Uterus (tissue), 3 donors: ENCODE measurements at regions not wholly inside any gene's neighbourhood (a gene's known extent, or its start where the extent isn't known, plus 50 kb on each side); places are given as distances from the start of the nearest gene placed in this dataset.

Experiments
- DNase-seq, 2 donors: peaks; one replicate each; pipeline ENCODE4 v3.0.0-alpha.2; 2019 to 2020
- H3K27ac ChIP-seq, 2 donors: fragments of 200-600 bp; sonication (generic); 1 replicate in 1 of 2; 2 replicates in 1 of 2; pipeline ENCODE4 v1.5.1; 2016 to 2018
- H3K27me3 ChIP-seq, 2 donors: fragments of 200-600 bp; sonication (generic); one replicate each; pipeline ENCODE4 v1.5.1; 2018 to 2019; ENCODE audit warnings: control low read depth in 1 of 2
- H3K36me3 ChIP-seq, 2 donors: fragments of 200-600 bp; sonication (generic); one replicate each; pipeline ENCODE4 v1.5.1; 2019; ENCODE audit warnings: control low read depth in 1 of 2
- H3K4me1 ChIP-seq, 2 donors: fragments of 200-600 bp; sonication (generic); one replicate each; pipeline ENCODE4 v1.5.1; 2018 to 2019; ENCODE audit warnings: control low read depth in 1 of 2
- H3K4me3 ChIP-seq, 2 donors: fragments of 200-600 bp; sonication (generic); 1 replicate in 1 of 2; 2 replicates in 1 of 2; pipeline ENCODE4 v1.5.1; 2018 to 2019; ENCODE audit warnings: mild to moderate bottlenecking in 1 of 2
- H3K9me3 ChIP-seq, 2 donors: fragments of 200-600 bp; sonication (generic); one replicate each; pipeline ENCODE4 v1.5.1; 2019; ENCODE audit warnings: control low read depth in 1 of 2
- CTCF ChIP-seq, 4 experiments: fragments of 200-600 bp in 2 of 4; fragments of 450-650 bp in 2 of 4; sonication (generic) in 2 of 4; IDR thresholded peaks; one replicate each; pipeline ENCODE4 v1.5.1; 2016 to 2019; ENCODE audit warnings: antibody characterized with exemption in 4 of 4, mild to moderate bottlenecking in 2 of 4, moderate library complexity in 1 of 4
- POLR2A ChIP-seq, 2 donors: fragments of 450-650 bp; IDR thresholded peaks; one replicate each; pipeline ENCODE4 v1.6.1; 2016; ENCODE audit warnings: antibody characterized with exemption in 2 of 2, mild to moderate bottlenecking in 1 of 2, moderate library complexity in 1 of 2
- intact Hi-C: fragments of 100-400 bp; cut with DNase I; formaldehyde crosslinking; loops from one replicate; pipeline ENCODE4 v1.15.1; 2023; ENCODE audit warnings: low total_unique reads
- donor health status: DM: yes; HTN: yes; CAD: no.

DNA sequence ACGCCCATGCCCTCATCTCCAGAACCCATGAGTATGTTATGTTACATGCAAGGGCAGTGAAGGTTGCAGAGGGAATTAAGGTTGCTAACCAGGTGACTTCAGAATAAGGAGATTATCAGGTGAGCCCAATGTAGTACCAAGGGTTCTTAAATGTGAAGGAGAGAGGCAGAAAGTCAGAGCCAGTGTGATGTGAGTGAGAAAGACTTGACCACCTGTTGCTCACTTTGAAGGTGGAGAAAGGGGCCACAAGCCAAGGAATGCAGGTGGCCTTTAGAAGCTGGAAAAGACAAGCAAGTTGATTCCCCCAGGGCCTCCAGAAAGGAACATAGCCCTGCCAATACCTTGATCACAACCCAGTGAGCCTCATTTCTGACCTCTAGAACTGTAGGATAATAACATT, 84.7 kb upstream of the CLDN14 start:
- TF ChIP-seq POLR2A (IDR thresholded peaks at IDR 0.05): no peak
- no peaks in the 10 kb centered on the region for H3K36me3 ChIP-seq
- H3K4me1 ChIP-seq: no peaks in the 10 kb centered on the region
- no peak overlapping the region for H3K27ac ChIP-seq
- H3K9me3 ChIP-seq: no peaks in the 10 kb centered on the region
- DNase-seq: no peak
- H3K4me3 ChIP-seq: no peak overlapping the region
- intact Hi-C loops: no loop called here
- no peaks in the 10 kb centered on the region for H3K27me3 ChIP-seq

- no peak for TF ChIP-seq CTCF (IDR thresholded peaks at IDR 0.05)
- TF ChIP-seq POLR2A (IDR thresholded peaks at IDR 0.05): no peak
- no peak overlapping the region for H3K4me3 ChIP-seq
- no peaks in the 10 kb centered on the region for H3K36me3 ChIP-seq
- intact Hi-C loops: no loop called here
- H3K4me1 ChIP-seq: no peaks in the 10 kb centered on the region
- DNase-seq: no peak
- no peaks in the 10 kb centered on the region for H3K9me3 ChIP-seq
- no peaks in the 10 kb centered on the region for H3K27me3 ChIP-seq
- H3K27ac ChIP-seq: no peak overlapping the region
These were observed 85.6 kb upstream of the CLDN14 start for GRCh38 chr21:36565540-36565939.

DNA sequence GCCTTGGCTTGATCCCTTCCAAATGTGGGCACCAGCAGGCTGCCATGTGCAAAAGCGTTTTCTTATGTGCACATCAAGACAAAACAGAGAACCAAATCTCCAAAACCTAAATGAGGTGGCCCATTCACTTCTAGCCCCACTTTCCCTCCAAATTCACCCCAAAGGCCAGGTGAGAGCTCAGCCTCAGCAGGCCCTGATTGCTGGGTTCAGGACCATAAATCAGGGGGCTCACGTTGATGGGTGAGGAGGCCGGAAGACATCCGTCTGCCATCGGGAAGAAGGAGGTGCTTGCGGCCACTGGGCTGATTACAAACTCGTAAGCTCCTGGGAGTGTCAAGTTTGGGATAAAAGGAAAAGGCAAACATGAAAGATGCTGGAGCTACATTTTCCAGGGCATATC, 86.7 kb upstream of the CLDN14 start:
- Histone ChIP-seq H3K4me1 (no peaks in the 10 kb centered on the region), H3K9me3 (no peaks in the 10 kb centered on the region), H3K27ac (no peak overlapping the region), H3K36me3 (no peaks in the 10 kb centered on the region), H3K27me3 (no peaks in the 10 kb centered on the region), H3K4me3 (no peak overlapping the region)
- intact Hi-C loops: no loop called here
- no peak for DNase-seq
- TF ChIP-seq POLR2A (IDR thresholded peaks at IDR 0.05) (no peak), CTCF (IDR thresholded peaks at IDR 0.05) (no peak)

DNA sequence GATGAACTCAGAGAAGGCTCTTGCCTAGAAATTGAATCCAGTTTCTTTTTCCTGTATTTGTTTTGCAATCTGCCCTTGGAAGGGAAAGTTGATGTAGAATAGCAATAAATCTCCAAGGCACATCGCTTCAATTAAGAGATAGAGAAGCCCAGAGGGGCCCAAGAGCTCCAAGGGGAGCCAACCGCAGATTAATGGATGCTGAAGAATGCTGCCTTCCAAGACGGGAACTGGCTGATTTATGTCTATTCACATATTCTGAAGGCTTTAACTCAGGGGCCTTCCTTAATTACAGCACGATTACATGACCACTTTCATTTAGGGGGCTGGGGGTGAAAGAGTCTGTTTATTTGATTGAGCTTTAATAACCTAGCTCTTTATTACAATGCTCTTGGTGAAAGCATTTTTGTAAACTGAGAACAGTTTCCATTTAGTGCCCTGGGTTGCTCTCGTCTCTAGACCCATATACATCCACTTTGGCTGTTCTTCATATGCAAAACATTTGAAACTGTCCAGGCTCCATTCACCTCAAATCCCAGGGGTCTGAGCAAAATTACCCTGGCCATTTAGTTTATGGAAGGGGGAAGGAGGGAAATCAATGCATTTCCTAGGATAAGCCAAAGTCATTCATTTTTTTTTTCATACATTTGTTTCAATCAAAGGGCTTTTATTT, 87.4 kb upstream of the CLDN14 start:
- intact Hi-C loops: no loop called here
- Histone ChIP-seq H3K9me3 (no peaks in the 10 kb centered on the region), H3K36me3 (no peaks in the 10 kb centered on the region), H3K4me1 (no peaks in the 10 kb centered on the region), H3K4me3 (no peak overlapping the region), H3K27me3 (no peaks in the 10 kb centered on the region), H3K27ac (no peak overlapping the region)
- no peak for TF ChIP-seq CTCF (IDR thresholded peaks at IDR 0.05)
- TF ChIP-seq POLR2A (IDR thresholded peaks at IDR 0.05): no peak
- DNase-seq: no peak

DNA sequence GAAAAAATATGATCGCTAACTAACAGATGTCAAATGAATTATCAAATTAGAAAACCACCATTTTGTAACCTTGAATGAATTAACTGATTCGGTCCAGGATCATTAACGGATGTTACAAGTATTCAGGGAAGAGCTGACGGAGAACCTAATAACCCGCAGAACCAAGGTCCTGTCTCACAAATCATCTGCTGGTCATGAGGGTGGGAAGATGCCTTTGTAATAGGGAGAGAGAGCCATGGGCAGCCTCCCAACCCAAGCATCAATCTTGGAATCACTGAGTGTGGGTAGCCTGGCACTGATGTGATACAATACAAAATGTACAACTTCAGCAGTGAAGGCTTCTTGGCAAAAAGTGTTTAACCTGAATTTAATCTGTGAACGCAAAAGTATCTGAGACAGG, 89.6 kb upstream of the CLDN14 start:
- Histone ChIP-seq H3K4me3 (no peak overlapping the region), H3K4me1 (no peaks in the 10 kb centered on the region), H3K27me3 (no peaks in the 10 kb centered on the region), H3K9me3 (no peaks in the 10 kb centered on the region), H3K27ac (no peak overlapping the region), H3K36me3 (no peaks in the 10 kb centered on the region)
- intact Hi-C loops: no loop called here
- DNase-seq: no peak
- no peak for TF ChIP-seq CTCF (IDR thresholded peaks at IDR 0.05)
- no peak for TF ChIP-seq POLR2A (IDR thresholded peaks at IDR 0.05)

DNA sequence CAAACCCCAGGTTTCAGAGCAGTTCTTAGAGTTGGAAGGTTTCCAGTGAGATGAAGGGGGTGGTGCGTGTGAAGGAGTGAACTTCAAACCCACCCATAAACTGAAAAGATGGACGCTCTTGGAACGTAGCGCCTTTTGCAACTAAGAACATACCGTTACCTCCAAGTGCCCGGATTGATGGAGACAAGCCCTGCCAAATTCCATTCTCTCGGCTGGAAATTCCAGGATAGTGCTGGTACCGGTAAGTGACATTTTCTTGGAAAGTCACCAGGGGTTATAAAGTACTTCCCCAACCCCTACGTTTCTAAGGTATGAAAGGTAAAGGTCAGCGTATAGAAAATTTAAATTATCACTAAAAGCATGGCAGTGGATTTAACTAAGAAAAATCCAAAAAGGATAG, 91.6 kb upstream of the CLDN14 start:
- DNase-seq: no peak
- no peak for TF ChIP-seq CTCF (IDR thresholded peaks at IDR 0.05)
- no peak for TF ChIP-seq POLR2A (IDR thresholded peaks at IDR 0.05)
- no peak overlapping the region for H3K4me3 ChIP-seq
- H3K27me3 ChIP-seq: no peaks in the 10 kb centered on the region
- intact Hi-C loops: no loop called here
- no peaks in the 10 kb centered on the region for H3K9me3 ChIP-seq
- no peaks in the 10 kb centered on the region for H3K4me1 ChIP-seq
- H3K27ac ChIP-seq: no peak overlapping the region
- no peaks in the 10 kb centered on the region for H3K36me3 ChIP-seq
